MCF 10A (cell line): ENCODE measurements at regions not wholly inside any gene's neighbourhood (a gene's known extent, or its start where the extent isn't known, plus 50 kb on each side); places are given as distances from the start of the nearest gene placed in this dataset.

ENCODE experiments used
- BruUV-seq: library from RNA; stranded (reverse); fragments of 400-500 nt; replicated peaks from 2 replicates; lab custom pipeline; 2021; lab: Mats Ljungman, UMichigan
- CTCF ChIA-PET: fragments of 300-600 bp; sonication (Branson Sonifier 250); formaldehyde crosslinking; extraction: SDS; loops from one replicate; lab custom pipeline; 2021; ENCODE audit warnings: antibody characterized with exemption, inconsistent platforms; lab: Yijun Ruan, JAX
- POLR2A ChIA-PET: fragments of 300-600, 350-650 bp; sonication (Branson Sonifier 250); formaldehyde crosslinking; extraction: SDS; loops from one replicate; lab custom pipeline; 2020; ENCODE audit warnings: antibody characterized with exemption, inconsistent platforms; lab: Yijun Ruan, JAX
- DNase-seq: peaks from one replicate; pipeline ENCODE4 v3.0.0-alpha.2; 2018; ENCODE audit not compliant: unreplicated experiment
- H3K27ac Mint-ChIP-seq: one replicate; pipeline ENCODE4 v1.8.0; 2022; ENCODE audit warnings: mild to moderate bottlenecking, low read depth, mixed read lengths; ENCODE audit not compliant: unreplicated experiment
- H3K27me3 Mint-ChIP-seq: one replicate; pipeline ENCODE4 v1.8.0; 2022; ENCODE audit warnings: mixed read lengths; ENCODE audit not compliant: insufficient read depth, unreplicated experiment
- H3K36me3 Mint-ChIP-seq: one replicate; pipeline ENCODE4 v1.8.0; 2022; ENCODE audit warnings: mild to moderate bottlenecking, moderate library complexity, mixed read lengths; ENCODE audit not compliant: insufficient read depth, unreplicated experiment
- H3K4me1 Mint-ChIP-seq: one replicate; pipeline ENCODE4 v1.8.0; 2022; ENCODE audit warnings: mixed read lengths; ENCODE audit not compliant: insufficient read depth, unreplicated experiment
- H3K4me3 Mint-ChIP-seq: one replicate; pipeline ENCODE4 v1.8.0; 2022; ENCODE audit warnings: mild to moderate bottlenecking, moderate library complexity, mixed read lengths; ENCODE audit not compliant: unreplicated experiment
- H3K9me3 Mint-ChIP-seq: one replicate; pipeline ENCODE4 v1.8.0; 2022; ENCODE audit warnings: mixed read lengths; ENCODE audit not compliant: unreplicated experiment
- CTCF ChIP-seq: fragments of 200-600 bp; IDR thresholded peaks from one replicate; pipeline ENCODE4 v1.8.0; 2022; ENCODE audit warnings: antibody characterized with exemption, mild to moderate bottlenecking; ENCODE audit not compliant: unreplicated experiment
- intact Hi-C: fragments of 100-400 bp; cut with micrococcal nuclease; formaldehyde crosslinking; loops from 2 replicates; pipeline ENCODE4 v1.14.1; 2022

- peaks cover 27% of the 10 kb centered on the region for H3K4me1 Mint-ChIP-seq
- no peak for TF ChIP-seq CTCF
- DNase-seq, result no peak
- no peak overlapping the region for H3K4me3 Mint-ChIP-seq
- no TSS peak for BruUV-seq
- POLR2A ChIA-PET, result no interaction called here
- intact Hi-C loops, result no loop called here
- H3K27ac Mint-ChIP-seq, result no peak overlapping the region
- H3K27me3 Mint-ChIP-seq, result no peaks in the 10 kb centered on the region
- peaks cover 27% of the 10 kb centered on the region for H3K36me3 Mint-ChIP-seq
- peaks cover 7% of the 10 kb centered on the region for H3K9me3 Mint-ChIP-seq
- CTCF ChIA-PET, result no interaction called here
These were observed 170.2 kb upstream of the PAPPA start for GRCh38 chr9:115983366-115983765.

DNA sequence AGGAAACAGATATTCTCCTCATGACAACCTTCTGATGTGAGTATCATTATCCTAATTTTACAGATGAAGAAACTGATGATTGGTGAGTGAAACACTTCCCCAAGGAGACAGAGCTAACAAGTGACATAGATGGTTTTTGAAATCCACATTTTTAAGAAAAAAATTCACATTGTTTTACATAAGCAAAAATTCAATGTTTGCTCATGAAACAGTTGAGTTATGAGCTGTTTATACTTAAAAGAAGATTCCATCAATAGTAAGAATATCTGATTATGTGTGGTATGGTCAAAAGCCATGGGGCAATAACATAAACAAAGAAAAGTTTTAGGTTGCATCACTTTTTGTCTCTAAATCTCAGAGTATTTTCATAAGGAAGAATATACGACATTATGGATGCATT lies 167.9 kb upstream of the PAPPA start:
- CTCF ChIA-PET, result interaction anchor here (0.6 to 0.9 kb wide), 3 partner anchors 11 to 509 kb away, joined by 3 read pairs; no protein-coding TSS in a partner anchor
- Mint-ChIP-seq H3K9me3 (peaks cover 7% of the 10 kb centered on the region), H3K36me3 (peaks cover 13% of the 10 kb centered on the region), H3K27me3 (no peaks in the 10 kb centered on the region), H3K4me1 (peaks cover 28% of the 10 kb centered on the region), H3K27ac (no peak overlapping the region), H3K4me3 (no peak overlapping the region)
- intact Hi-C loops, result no loop called here
- no TSS peak for BruUV-seq
- POLR2A ChIA-PET, result interaction anchor here (0.6 kb wide), 2 partner anchors 79 to 111 kb away, joined by 3 to 4 read pairs; no protein-coding TSS in a partner anchor
- DNase-seq, result no peak
- no peak for TF ChIP-seq CTCF

- H3K4me3 Mint-ChIP-seq, result no peak overlapping the region
These were observed 167.1 kb upstream of the PAPPA start for GRCh38 chr9:115986508-115986907.

GRCh38 chr9:115988701-115989100 lies 164.9 kb upstream of the PAPPA start:
- BruUV-seq, result no TSS peak

More at GRCh38 chr9:115986508-115986907, 167.1 kb upstream of the PAPPA start:
- BruUV-seq, result no TSS peak
- no peaks in the 10 kb centered on the region for H3K27me3 Mint-ChIP-seq
- CTCF ChIA-PET, result interaction anchor here (0.5 kb wide), 1 partner anchor 166 kb away, joined by 5 read pairs; no protein-coding TSS in a partner anchor
- no peak for DNase-seq
- POLR2A ChIA-PET, result no interaction called here
- TF ChIP-seq CTCF, result no peak
- peaks cover 13% of the 10 kb centered on the region for H3K36me3 Mint-ChIP-seq
- peaks cover 24% of the 10 kb centered on the region for H3K4me1 Mint-ChIP-seq
- peaks cover 10% of the 10 kb centered on the region for H3K9me3 Mint-ChIP-seq
- intact Hi-C loops, result no loop called here
- peak overlapping the region; percentile 65 for H3K27ac Mint-ChIP-seq

More at GRCh38 chr9:115988701-115989100, 164.9 kb upstream of the PAPPA start:
- Mint-ChIP-seq H3K4me1 (peaks cover 31% of the 10 kb centered on the region), H3K9me3 (peaks cover 15% of the 10 kb centered on the region), H3K36me3 (peaks cover 13% of the 10 kb centered on the region), H3K27me3 (no peaks in the 10 kb centered on the region), H3K4me3 (no peak overlapping the region), H3K27ac (peak overlapping the region; percentile 84)
- no peak for TF ChIP-seq CTCF
- POLR2A ChIA-PET, result interaction anchor here (1.4 kb wide), 1 partner anchor 10 kb away, joined by 3 read pairs; no protein-coding TSS in a partner anchor
- CTCF ChIA-PET, result interaction anchor here (0.6 to 0.7 kb wide), 2 partner anchors 64 to 562 kb away, joined by 3 to 5 read pairs; no protein-coding TSS in a partner anchor
- DNase-seq, result no peak
- intact Hi-C loops, result no loop called here
